ENCODE measurements at regions not wholly inside any gene's neighbourhood (a gene's known extent, or its start where the extent isn't known, plus 50 kb on each side); places are given as distances from the start of the nearest gene placed in this dataset.
A peak's percentile ranks its signal among the peaks of the same experiment; 100 is the strongest.

DNA sequence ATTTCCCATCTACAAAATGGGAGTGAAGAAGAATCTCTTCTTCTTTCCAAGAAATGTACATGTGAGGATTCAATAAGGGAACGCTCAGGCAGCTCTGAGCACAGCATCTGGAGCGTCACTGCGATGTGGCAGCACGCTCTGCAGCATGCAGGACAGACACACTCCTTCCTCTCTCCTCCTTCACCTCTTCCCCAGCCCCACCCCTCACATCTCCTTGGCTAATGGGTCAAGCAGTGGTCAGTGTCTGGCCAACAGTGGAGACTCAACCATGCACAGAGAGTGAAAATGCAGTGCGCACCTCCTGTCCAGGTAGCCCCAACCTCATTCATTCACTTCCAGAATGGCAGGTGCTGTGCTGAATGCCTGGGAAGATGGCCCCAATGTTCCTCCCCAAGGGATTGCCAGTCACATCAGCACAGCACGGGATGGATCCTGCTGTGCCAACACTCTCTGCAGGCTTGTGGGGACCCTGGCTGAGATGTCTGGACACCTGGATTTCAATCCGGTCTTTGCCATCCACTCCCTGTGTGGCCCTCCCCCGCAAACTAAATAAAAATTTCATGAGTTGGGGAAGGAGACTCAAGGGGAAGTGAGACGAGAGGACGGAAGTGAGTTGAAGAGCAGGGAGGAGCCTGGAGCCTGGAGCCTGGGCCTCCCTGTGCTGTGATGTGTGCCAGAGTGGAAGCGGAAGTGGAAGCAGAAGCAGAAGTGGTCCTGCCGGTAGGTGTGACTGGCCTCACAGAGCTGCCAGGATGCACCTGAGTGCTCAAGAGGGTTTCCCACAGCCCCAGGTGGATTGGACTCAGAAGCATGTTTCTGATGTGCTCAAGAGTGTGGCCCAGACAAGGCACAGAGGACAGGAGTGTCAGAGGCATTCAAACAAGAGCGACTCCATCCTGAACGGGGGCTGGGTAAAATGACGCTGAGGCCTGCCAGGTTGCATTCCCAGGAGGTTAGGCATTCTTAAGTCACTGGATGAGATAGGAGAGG lies 163.9 kb downstream of the SMAD6 start:
- TF ChIP-seq, protein P1, sequence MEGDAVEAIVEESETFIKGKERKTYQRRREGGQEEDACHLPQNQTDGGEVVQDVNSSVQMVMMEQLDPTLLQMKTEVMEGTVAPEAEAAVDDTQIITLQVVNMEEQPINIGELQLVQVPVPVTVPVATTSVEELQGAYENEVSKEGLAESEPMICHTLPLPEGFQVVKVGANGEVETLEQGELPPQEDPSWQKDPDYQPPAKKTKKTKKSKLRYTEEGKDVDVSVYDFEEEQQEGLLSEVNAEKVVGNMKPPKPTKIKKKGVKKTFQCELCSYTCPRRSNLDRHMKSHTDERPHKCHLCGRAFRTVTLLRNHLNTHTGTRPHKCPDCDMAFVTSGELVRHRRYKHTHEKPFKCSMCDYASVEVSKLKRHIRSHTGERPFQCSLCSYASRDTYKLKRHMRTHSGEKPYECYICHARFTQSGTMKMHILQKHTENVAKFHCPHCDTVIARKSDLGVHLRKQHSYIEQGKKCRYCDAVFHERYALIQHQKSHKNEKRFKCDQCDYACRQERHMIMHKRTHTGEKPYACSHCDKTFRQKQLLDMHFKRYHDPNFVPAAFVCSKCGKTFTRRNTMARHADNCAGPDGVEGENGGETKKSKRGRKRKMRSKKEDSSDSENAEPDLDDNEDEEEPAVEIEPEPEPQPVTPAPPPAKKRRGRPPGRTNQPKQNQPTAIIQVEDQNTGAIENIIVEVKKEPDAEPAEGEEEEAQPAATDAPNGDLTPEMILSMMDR (IDR thresholded peaks at IDR 0.05; ENCODE audit: borderline replicate concordance, extremely low read depth, insufficient read depth): no peak
- no peak overlapping the region for H3K27ac ChIP-seq (ENCODE audit: low read depth in 2 of 2, low read length in 2 of 2)
- H3K9me3 ChIP-seq (ENCODE audit: control insufficient read depth in 2 of 3, insufficient read depth in 1 of 3, low read length in 3 of 3): no peaks in the 10 kb centered on the region
- H3K36me3 ChIP-seq (ENCODE audit: control insufficient read depth in 2 of 3, insufficient read depth in 3 of 3, low read length in 3 of 3): no peaks in the 10 kb centered on the region
- DNase-seq (peak in 2 of 5 donors; percentile 34 to 51), FAIRE-seq (no peak)
- intact Hi-C loops (cut with DNase I): no loop called here
- H3K4me3 ChIP-seq (ENCODE audit: low read length in 3 of 3): no peak overlapping the region
- H3K27me3 ChIP-seq (ENCODE audit: control insufficient read depth, insufficient read depth, low read length): no peaks in the 10 kb centered on the region
- peaks cover 0 to 2% (median 0%) of the 10 kb centered on the region in 3 donors for H3K4me1 ChIP-seq (ENCODE audit: control insufficient read depth in 2 of 3, insufficient read depth in 2 of 3, low read depth in 1 of 3, low read length in 3 of 3)
- H3K9ac ChIP-seq (ENCODE audit: low read length in 3 of 3): no peak overlapping the region

DNA sequence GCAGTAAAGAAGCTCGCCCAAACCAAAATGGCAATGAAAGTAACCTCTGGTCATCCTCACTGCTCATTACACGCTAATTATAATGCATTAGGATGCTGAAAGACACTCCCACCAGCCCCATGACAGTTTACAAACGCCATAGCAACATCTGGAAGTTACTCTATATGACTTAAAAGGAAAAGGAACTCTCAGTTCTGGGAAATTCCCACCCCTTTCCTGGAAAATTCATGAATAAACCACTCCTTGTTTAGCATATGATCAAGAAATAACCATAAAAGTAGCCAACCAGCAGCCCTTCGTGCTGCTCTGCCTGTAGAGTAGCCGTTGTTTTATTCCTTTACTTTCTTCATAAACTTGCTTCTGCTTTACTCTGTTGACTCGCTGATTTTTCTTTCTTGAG lies 164.6 kb downstream of the SMAD6 start:
- Histone ChIP-seq H3K9me3 (ENCODE audit: control insufficient read depth in 2 of 3, insufficient read depth in 1 of 3, low read length in 3 of 3) (no peaks in the 10 kb centered on the region), H3K36me3 (ENCODE audit: control insufficient read depth in 2 of 3, insufficient read depth in 3 of 3, low read length in 3 of 3) (no peaks in the 10 kb centered on the region), H3K27me3 (ENCODE audit: control insufficient read depth, insufficient read depth, low read length) (no peaks in the 10 kb centered on the region), H3K4me1 (ENCODE audit: control insufficient read depth in 2 of 3, insufficient read depth in 2 of 3, low read depth in 1 of 3, low read length in 3 of 3) (peaks cover 0 to 2% (median 0%) of the 10 kb centered on the region in 3 donors), H3K27ac (ENCODE audit: low read depth in 2 of 2, low read length in 2 of 2) (no peak overlapping the region), H3K4me3 (ENCODE audit: low read length in 3 of 3) (no peak overlapping the region), H3K9ac (ENCODE audit: low read length in 3 of 3) (no peak overlapping the region)
- TF ChIP-seq, protein P1 (IDR thresholded peaks at IDR 0.05; ENCODE audit: borderline replicate concordance, extremely low read depth, insufficient read depth): no peak
- intact Hi-C loops (cut with DNase I): no loop called here
- FAIRE-seq (no peak), DNase-seq (peak in 1 of 5 donors; percentile 42)

DNA sequence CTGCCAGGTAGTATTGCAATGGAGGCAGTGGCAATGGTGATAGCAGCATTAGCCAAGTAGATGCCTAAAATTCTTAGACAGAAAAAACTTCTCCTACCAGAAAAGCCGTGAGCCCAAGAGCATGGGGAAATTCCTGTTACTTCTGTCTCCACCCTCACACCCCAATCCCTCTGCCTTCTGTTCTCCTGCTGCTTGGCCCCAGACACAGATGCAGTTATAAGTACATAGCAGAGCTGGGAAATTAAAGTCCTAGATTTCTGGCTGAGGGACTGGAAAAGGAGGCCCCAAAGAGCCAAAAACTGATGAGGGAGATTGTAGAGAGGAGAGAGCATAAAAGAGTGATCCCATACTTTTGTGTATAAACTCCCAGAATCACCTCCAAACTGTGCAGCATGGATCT lies 166.9 kb downstream of the SMAD6 start:
- Histone ChIP-seq H3K9me3 (ENCODE audit: control insufficient read depth in 2 of 3, insufficient read depth in 1 of 3, low read length in 3 of 3) (no peaks in the 10 kb centered on the region), H3K27ac (ENCODE audit: low read depth in 2 of 2, low read length in 2 of 2) (no peak overlapping the region), H3K4me1 (ENCODE audit: control insufficient read depth in 2 of 3, insufficient read depth in 2 of 3, low read depth in 1 of 3, low read length in 3 of 3) (no peaks in the 10 kb centered on the region), H3K9ac (ENCODE audit: low read length in 3 of 3) (no peak overlapping the region), H3K4me3 (ENCODE audit: low read length in 3 of 3) (no peak overlapping the region), H3K27me3 (ENCODE audit: control insufficient read depth, insufficient read depth, low read length) (no peaks in the 10 kb centered on the region), H3K36me3 (ENCODE audit: control insufficient read depth in 2 of 3, insufficient read depth in 3 of 3, low read length in 3 of 3) (no peaks in the 10 kb centered on the region)
- FAIRE-seq (no peak), DNase-seq (no peak)
- TF ChIP-seq, protein P1 (IDR thresholded peaks at IDR 0.05; ENCODE audit: borderline replicate concordance, extremely low read depth, insufficient read depth): no peak
- intact Hi-C loops (cut with DNase I): no loop called here
